Fibroblast of lung (primary cell): ENCODE measurements at regions not wholly inside any gene's neighbourhood (a gene's known extent, or its start where the extent isn't known, plus 50 kb on each side); places are given as distances from the start of the nearest gene placed in this dataset.

Experiments used
- DNase-seq, 2 donors: peaks; one replicate each; pipeline versions ENCODE4 v3.0.0 to v3.0.0-alpha.2; 2010; ENCODE audit warnings: low read depth in 2 of 2
- H2AFZ ChIP-seq: 2 replicates; pipeline ENCODE4 v1.5.1; 2012; ENCODE audit warnings: low read length, control low read depth, inconsistent platforms
- H3K27ac ChIP-seq: 2 replicates; pipeline ENCODE4 v1.5.1; 2011; ENCODE audit warnings: low read length, control low read depth; ENCODE audit not compliant: insufficient read depth
- H3K27me3 ChIP-seq: 2 replicates; pipeline ENCODE4 v1.5.1; 2011; ENCODE audit warnings: mild to moderate bottlenecking, low read length; ENCODE audit not compliant: control insufficient read depth, insufficient read depth
- H3K36me3 ChIP-seq: 2 replicates; pipeline ENCODE4 v1.5.1; 2011; ENCODE audit warnings: low read length; ENCODE audit not compliant: control insufficient read depth, insufficient read depth
- H3K4me1 ChIP-seq: 2 replicates; pipeline ENCODE4 v1.5.1; 2011; ENCODE audit warnings: low read length; ENCODE audit not compliant: control insufficient read depth, insufficient read depth; ENCODE audit errors: extremely low read depth
- H3K4me2 ChIP-seq: 2 replicates; pipeline ENCODE4 v1.5.1; 2011; ENCODE audit warnings: low read length, control low read depth; ENCODE audit not compliant: insufficient read depth; ENCODE audit errors: extremely low read depth
- H3K4me3 ChIP-seq, 4 experiments: fragments of 200-600 bp in 1 of 4; sonication (generic) in 1 of 4; replicated peaks in 1 of 4; 2 replicates each; pipeline ENCODE4 v1.5.1; 2011 to 2016; ENCODE audit warnings: low read length in 4 of 4, low read depth in 3 of 4, mild to moderate bottlenecking in 3 of 4, control low read depth in 2 of 4, inconsistent platforms in 1 of 4, mixed read lengths in 1 of 4; ENCODE audit not compliant: insufficient read depth in 1 of 4; ENCODE audit errors: control extremely low read depth in 1 of 4
- H3K79me2 ChIP-seq: 2 replicates; pipeline ENCODE4 v1.5.1; 2012; ENCODE audit warnings: mild to moderate bottlenecking, low read length, inconsistent platforms; ENCODE audit not compliant: control insufficient read depth, insufficient read depth
- H3K9ac ChIP-seq: 2 replicates; pipeline ENCODE4 v1.5.1; 2011; ENCODE audit warnings: mild to moderate bottlenecking, low read length, control low read depth; ENCODE audit not compliant: insufficient read depth
- H3K9me3 ChIP-seq: 2 replicates; pipeline ENCODE4 v1.5.1; 2012; ENCODE audit warnings: low read depth, low read length; ENCODE audit not compliant: control insufficient read depth, insufficient read depth
- H4K20me1 ChIP-seq: 2 replicates; pipeline ENCODE4 v1.5.1; 2011; ENCODE audit warnings: low read length; ENCODE audit not compliant: control insufficient read depth, insufficient read depth; ENCODE audit errors: extremely low read depth
- EZH2 ChIP-seq: IDR thresholded peaks from 2 replicates; pipeline ENCODE4 v1.5.1; 2012; ENCODE audit warnings: low read length, control low read depth, mild to moderate bottlenecking; ENCODE audit errors: missing control alignments
- TF ChIP-seq, protein P1 (sequence below), 2 donors: IDR thresholded peaks in 1 of 2; conservative IDR thresholded peaks in 1 of 2; 1 replicate in 1 of 2; 2 replicates in 1 of 2; pipeline ENCODE4 v1.5.1; 2011 to 2012; ENCODE audit warnings: low read length in 2 of 2, control low read depth in 1 of 2, inconsistent platforms in 1 of 2, low read depth in 1 of 2, mild to moderate bottlenecking in 1 of 2

GRCh38 chr17:71634376-71634775 is 486.4 kb upstream of the SOX9 start:
- peak in 1 of 2 donors; percentile 20 for DNase-seq
- no peaks in the 10 kb centered on the region for H3K36me3 ChIP-seq
- no peak overlapping the region for H3K9ac ChIP-seq
- H3K27me3 ChIP-seq = no peaks in the 10 kb centered on the region
- no peak overlapping the region for H2AFZ ChIP-seq
- no peak overlapping the region for H3K4me3 ChIP-seq
- H3K79me2 ChIP-seq = no peaks in the 10 kb centered on the region
- no peaks in the 10 kb centered on the region for H3K9me3 ChIP-seq
- H3K27ac ChIP-seq = no peak overlapping the region
- TF ChIP-seq, protein P1, sequence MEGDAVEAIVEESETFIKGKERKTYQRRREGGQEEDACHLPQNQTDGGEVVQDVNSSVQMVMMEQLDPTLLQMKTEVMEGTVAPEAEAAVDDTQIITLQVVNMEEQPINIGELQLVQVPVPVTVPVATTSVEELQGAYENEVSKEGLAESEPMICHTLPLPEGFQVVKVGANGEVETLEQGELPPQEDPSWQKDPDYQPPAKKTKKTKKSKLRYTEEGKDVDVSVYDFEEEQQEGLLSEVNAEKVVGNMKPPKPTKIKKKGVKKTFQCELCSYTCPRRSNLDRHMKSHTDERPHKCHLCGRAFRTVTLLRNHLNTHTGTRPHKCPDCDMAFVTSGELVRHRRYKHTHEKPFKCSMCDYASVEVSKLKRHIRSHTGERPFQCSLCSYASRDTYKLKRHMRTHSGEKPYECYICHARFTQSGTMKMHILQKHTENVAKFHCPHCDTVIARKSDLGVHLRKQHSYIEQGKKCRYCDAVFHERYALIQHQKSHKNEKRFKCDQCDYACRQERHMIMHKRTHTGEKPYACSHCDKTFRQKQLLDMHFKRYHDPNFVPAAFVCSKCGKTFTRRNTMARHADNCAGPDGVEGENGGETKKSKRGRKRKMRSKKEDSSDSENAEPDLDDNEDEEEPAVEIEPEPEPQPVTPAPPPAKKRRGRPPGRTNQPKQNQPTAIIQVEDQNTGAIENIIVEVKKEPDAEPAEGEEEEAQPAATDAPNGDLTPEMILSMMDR (conservative IDR thresholded peaks at IDR 0.05 in 1 of 2, IDR thresholded peaks at IDR 0.05 in 1 of 2; ENCODE audit: low read depth in 1 of 2, low read length in 2 of 2) = no peak
- no peak for TF ChIP-seq EZH2
- H3K4me2 ChIP-seq = no peak overlapping the region
- H3K4me1 ChIP-seq = peaks cover 12% of the 10 kb centered on the region
- H4K20me1 ChIP-seq = no peaks in the 10 kb centered on the region

GRCh38 chr17:71635187-71635586 is 485.6 kb upstream of the SOX9 start:
- no peak overlapping the region for H3K27ac ChIP-seq
- no peaks in the 10 kb centered on the region for H3K27me3 ChIP-seq
- H2AFZ ChIP-seq = no peak overlapping the region
- no peaks in the 10 kb centered on the region for H3K9me3 ChIP-seq
- H3K4me1 ChIP-seq = peaks cover 12% of the 10 kb centered on the region
- no peak overlapping the region for H3K4me2 ChIP-seq
- no peak overlapping the region for H3K9ac ChIP-seq
- no peak overlapping the region for H3K4me3 ChIP-seq
- H3K79me2 ChIP-seq = no peaks in the 10 kb centered on the region
- no peak for DNase-seq
- no peaks in the 10 kb centered on the region for H3K36me3 ChIP-seq
- TF ChIP-seq, protein P1 (conservative IDR thresholded peaks at IDR 0.05 in 1 of 2, IDR thresholded peaks at IDR 0.05 in 1 of 2; ENCODE audit: low read depth in 1 of 2, low read length in 2 of 2) = no peak
- no peak for TF ChIP-seq EZH2
- H4K20me1 ChIP-seq = no peaks in the 10 kb centered on the region

DNA sequence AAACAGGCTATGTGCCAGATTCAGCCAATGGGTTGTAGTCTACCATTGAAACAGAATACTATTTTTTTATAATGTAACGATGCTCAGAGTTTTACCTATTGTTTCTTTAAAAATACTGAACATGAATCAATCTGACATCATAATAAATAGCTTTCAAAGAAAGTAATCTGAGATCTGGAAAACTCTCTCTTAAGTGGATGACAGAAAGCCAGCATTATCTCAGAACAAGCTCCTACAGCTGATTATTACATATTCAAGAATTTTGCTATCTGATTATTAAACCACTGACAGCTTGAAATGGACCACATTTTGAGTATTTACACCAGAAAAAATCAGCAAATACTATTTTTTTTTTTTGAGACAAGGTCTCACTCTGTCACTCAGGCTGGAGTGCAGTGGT is 484.2 kb upstream of the SOX9 start:
- Histone ChIP-seq H3K4me3 (no peak overlapping the region), H3K9ac (no peak overlapping the region), H3K4me1 (peaks cover 9% of the 10 kb centered on the region), H3K4me2 (no peak overlapping the region), H4K20me1 (no peaks in the 10 kb centered on the region), H3K27ac (no peak overlapping the region), H3K79me2 (no peaks in the 10 kb centered on the region), H3K36me3 (no peaks in the 10 kb centered on the region), H2AFZ (no peak overlapping the region), H3K9me3 (no peaks in the 10 kb centered on the region), H3K27me3 (no peaks in the 10 kb centered on the region)
- TF ChIP-seq, protein P1 (conservative IDR thresholded peaks at IDR 0.05 in 1 of 2, IDR thresholded peaks at IDR 0.05 in 1 of 2; ENCODE audit: low read depth in 1 of 2, low read length in 2 of 2) = no peak
- no peak for TF ChIP-seq EZH2
- DNase-seq = peak in 1 of 2 donors; percentile 66
